ENCODE measurements at regions not wholly inside any gene's neighbourhood (a gene's known extent, or its start where the extent isn't known, plus 50 kb on each side); places are given as distances from the start of the nearest gene placed in this dataset.

DNA sequence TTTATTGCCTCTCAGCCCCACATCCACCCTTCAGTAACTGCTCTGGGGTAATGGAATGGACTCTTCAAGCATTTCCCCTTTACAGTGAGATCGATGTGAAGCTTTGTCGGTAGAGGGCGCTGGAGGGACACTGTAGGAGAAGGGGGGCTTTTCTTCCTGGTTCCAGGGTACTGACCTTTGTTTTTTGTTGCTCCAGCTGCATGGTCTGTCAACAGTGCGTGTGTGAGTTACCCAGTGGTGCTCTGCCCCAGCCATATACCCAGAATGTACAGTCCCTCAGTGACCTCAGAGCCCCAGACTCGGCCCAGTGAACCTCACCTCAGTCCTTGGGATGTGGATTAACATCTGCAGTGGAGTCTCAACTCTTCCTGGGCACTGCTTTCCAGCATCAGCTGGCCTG lies 180.3 kb upstream of the TSC22D2 start:
- ChIA-PET CTCF (interaction anchor here (1.1 kb wide), 1 partner anchor 9 kb away, joined by 3 read pairs; no protein-coding TSS in a partner anchor), POLR2A (no interaction called here)

DNA sequence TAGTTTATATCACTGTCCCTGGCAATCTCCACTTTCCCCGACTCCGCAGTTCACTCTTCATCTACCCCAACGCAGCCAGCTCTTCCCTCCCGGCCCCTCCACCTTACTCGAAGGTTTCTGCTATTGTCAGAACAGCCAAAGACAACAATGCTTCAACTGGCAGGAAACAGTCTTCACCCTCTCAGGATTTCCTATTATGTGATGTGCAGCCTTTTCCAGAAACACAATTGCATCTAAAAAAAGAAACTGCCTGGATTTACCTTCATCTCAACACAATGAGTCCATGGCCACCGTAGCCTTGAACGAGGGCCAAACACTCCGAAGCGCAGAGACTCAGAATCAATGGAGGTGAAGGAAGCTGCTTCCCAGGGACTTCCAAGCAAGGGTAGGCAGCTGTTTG lies 182.1 kb upstream of the TSC22D2 start:
- ChIA-PET POLR2A (no interaction called here), CTCF (interaction anchor here (1.4 kb wide), 1 partner anchor 270 kb away, joined by 4 read pairs; no protein-coding TSS in a partner anchor)

GRCh38 chr3:150223558-150223957 lies 184.5 kb upstream of the TSC22D2 start:
- CTCF ChIA-PET: interaction anchor here (1.4 kb wide), 1 partner anchor 30 kb away, joined by 3 read pairs; no protein-coding TSS in a partner anchor
- POLR2A ChIA-PET: no interaction called here

- CTCF ChIA-PET: interaction anchor here (1.4 kb wide), 1 partner anchor 31 kb away, joined by 3 read pairs; no protein-coding TSS in a partner anchor
These were observed 185.2 kb upstream of the TSC22D2 start for GRCh38 chr3:150222691-150223489.

GRCh38 chr3:150221904-150222523 lies 186.1 kb upstream of the TSC22D2 start:
- POLR2A ChIA-PET: no interaction called here
- CTCF ChIA-PET: no interaction called here

More at GRCh38 chr3:150222691-150223489, 185.2 kb upstream of the TSC22D2 start:
- POLR2A ChIA-PET: no interaction called here

- ChIA-PET POLR2A (no interaction called here), CTCF (interaction anchor here (0.9 kb wide), 1 partner anchor 37 kb away, joined by 3 read pairs; no protein-coding TSS in a partner anchor)
These were observed 187.3 kb upstream of the TSC22D2 start for GRCh38 chr3:150220799-150221198.

DNA sequence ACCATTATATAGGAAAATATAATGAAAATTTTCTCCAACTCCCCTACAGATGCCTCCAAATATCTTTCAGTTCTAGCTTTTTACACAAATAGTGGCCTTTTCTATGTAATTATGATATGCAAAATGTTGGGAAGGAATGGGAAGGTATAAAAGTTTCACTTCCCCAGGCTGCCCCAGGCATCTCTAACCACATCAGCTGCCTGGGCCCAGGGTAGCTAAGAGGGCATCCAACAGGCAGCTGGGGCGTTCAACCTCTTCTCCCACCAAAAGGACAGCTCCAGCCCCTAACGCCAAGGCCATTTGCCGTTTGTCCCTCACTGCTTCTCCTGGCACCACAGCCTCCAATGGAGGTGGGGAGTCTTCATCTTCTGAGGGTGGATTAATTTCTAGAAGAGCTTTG lies 188.1 kb upstream of the TSC22D2 start:
- POLR2A ChIA-PET: no interaction called here
- CTCF ChIA-PET: interaction anchor here (0.8 to 0.9 kb wide), 2 partner anchors 36 to 251 kb away, joined by 3 read pairs; no protein-coding TSS in a partner anchor

DNA sequence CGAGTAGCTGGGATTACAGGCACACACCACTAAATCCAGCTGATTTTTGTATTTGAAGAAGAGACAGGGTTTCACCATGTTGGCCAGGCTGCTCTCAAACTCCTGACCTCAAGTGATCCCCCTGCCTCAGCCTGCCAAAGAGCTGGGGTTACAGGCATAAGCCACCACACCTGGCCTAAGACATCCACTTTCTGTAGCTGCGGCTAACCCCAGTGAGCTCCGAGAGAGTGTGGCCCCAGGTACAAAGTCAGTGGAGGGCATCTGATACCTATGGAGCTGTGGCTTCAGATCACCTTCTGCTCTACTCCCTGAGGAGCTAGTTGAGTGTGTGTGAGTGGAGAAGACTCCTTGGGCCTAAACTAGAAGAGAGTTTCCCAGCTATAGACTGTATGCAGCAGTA lies 189.3 kb upstream of the TSC22D2 start:
- ChIA-PET CTCF (interaction anchor here (0.6 to 1.4 kb wide), 2 partner anchors 9 to 109 kb away, joined by 3 read pairs; no protein-coding TSS in a partner anchor), POLR2A (no interaction called here)

- CTCF ChIA-PET: interaction anchor here (1.4 kb wide), 1 partner anchor 10 kb away, joined by 3 read pairs; no protein-coding TSS in a partner anchor
These were observed 189.9 kb upstream of the TSC22D2 start for GRCh38 chr3:150218236-150218635.

GRCh38 chr3:150217691-150218090 lies 190.4 kb upstream of the TSC22D2 start:
- CTCF ChIA-PET: no interaction called here
- POLR2A ChIA-PET: no interaction called here

More at GRCh38 chr3:150218236-150218635, 189.9 kb upstream of the TSC22D2 start:
- POLR2A ChIA-PET: no interaction called here

DNA sequence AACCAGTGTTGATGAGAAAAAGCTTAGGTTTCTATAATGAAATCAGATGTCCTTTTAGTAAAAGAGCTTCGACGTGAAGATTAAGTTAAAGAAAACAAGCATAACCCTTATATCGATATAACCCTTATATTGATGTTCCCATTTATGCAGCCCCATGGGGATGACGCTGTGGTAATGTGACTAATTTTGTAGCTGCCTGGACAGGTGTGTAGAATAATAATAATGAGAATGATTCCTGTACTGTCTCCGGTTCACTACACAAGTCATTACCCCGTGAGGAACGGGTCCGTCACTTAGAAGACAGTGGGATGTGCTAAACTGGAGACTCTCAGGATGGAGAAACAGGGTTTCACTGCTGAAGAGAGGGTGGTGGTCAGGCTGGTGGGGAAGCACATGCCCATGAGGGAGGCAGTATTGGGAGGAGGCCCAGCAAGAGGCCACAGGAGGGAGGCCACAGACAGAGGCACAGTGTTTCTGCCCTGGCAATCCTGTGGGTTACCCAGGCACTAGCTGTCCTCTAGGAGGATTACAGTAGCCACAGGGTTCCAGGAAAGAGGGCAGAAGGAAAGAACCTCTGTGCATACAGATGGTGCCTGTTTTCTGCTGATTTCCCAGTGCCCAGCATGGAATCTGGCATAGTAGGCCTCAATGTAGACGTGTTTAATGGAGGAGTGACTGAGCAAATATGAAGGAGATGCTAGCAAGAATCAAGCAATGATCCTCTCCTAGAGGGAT lies 191.1 kb upstream of the TSC22D2 start:
- CTCF ChIA-PET: interaction anchor here (0.6 kb wide), 1 partner anchor 1207 kb away, joined by 4 read pairs; no protein-coding TSS in a partner anchor
- POLR2A ChIA-PET: no interaction called here

DNA sequence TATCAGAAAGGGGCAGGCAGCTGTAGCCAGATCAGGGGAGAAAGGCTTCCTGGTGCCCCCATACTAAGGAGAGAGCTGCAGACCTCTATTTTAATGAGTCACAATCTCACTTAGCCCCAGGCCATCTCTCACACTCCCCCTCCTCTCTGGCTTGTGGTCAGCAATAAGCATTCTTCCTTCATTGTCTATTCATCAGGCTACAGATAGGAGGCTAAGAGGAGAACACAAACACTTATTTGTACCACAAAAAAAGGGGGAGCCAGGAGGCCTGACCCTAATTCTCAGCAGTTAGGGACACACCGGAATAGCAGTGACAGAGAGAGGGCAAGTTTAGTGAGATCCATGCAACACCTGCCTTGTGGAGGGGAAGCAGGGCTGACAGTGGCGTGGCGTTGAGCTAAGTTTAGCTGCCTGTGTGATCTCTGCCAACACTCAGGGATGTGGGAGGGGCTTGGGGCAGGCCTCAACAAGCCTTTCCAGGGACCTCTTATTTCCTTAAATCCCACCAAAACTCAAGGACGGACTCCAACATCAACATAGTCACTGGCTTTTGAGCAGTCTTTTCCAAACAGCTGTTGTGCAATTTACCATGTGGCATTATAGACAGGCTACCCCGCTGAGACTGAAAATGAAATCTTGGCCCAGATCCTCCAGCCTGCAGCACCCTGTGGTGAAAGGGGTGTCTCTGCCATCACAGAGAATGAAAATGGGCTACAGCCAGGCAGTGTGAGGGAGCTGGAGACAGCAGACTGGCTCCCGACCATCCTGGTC lies 191.9 kb upstream of the TSC22D2 start:
- ChIA-PET CTCF (interaction anchor here (0.6 kb wide), 1 partner anchor 23 kb away, joined by 3 read pairs; no protein-coding TSS in a partner anchor), POLR2A (no interaction called here)

GRCh38 chr3:150215616-150216015 lies 192.5 kb upstream of the TSC22D2 start:
- ChIA-PET CTCF (interaction anchor here (0.6 kb wide), 1 partner anchor 23 kb away, joined by 3 read pairs; no protein-coding TSS in a partner anchor), POLR2A (no interaction called here)

DNA sequence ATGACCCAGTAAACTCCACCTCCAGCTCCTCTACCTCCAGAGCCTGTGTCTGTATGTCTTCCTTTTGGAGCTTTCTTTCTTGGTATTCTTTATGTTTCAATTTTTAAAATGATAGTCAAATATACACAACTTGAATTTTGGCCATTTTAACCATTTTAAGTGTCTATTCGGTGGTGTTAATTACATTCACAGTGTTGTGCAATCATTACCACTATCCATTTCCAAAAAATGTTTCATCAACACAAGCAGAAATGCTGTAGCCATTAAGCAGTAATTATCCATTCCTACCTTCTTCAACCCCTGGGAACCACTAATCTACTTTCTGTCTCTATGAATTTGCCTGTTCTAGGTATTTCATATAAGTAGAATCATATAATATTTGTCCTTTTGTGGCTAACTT lies 194.5 kb upstream of the TSC22D2 start:
- POLR2A ChIA-PET: no interaction called here

GRCh38 chr3:150210461-150211110 lies 197.5 kb upstream of the TSC22D2 start:
- POLR2A ChIA-PET: no interaction called here
- CTCF ChIA-PET: no interaction called here

More for the DNA sequence above, 194.5 kb upstream of the TSC22D2 start:
- CTCF ChIA-PET: no interaction called here

DNA sequence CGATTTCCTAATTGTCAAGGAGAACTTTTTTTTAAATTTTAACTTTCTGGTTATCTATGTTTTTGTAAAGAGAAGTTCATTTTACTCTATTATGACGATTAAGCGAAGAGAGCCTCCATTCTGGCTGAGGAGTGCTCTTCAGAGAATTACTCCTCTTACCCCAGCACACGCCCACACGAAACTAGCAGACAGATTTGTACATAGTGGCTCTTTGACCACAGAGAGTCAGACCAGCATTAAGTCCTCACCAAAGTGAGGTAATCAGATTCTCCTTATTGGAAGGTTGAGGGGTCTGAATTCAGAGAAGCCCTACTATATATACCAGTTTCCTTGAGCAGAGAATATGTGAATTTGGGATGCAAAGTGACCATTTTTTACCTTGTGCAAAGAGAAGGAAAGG lies 204.8 kb upstream of the TSC22D2 start:
- CTCF ChIA-PET: no interaction called here
- POLR2A ChIA-PET: no interaction called here

DNA sequence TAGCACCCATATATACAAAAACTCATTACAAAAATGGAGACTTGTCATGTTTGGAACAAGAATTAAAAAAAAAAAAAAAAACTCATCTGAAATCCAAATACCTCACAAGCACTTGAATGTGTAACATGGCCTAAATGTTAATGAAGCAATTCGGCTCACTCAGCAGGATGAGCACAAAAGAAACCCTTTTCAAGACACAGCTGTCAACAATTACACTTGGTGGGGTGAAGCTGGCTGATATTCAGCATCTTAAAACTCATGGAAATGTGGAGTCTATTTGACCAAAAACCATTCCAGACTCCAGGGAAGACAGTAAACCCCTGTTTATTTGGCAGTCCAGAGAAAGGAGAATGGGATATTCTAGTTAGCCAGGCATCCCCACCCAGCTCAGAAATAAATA lies 205.4 kb upstream of the TSC22D2 start:
- POLR2A ChIA-PET: no interaction called here

GRCh38 chr3:150194957-150195356 lies 213.1 kb upstream of the TSC22D2 start:
- ChIA-PET POLR2A (no interaction called here), CTCF (no interaction called here)

More for the DNA sequence above, 205.4 kb upstream of the TSC22D2 start:
- CTCF ChIA-PET: no interaction called here

GRCh38 chr3:150194513-150194912 lies 213.6 kb upstream of the TSC22D2 start:
- ChIA-PET POLR2A (no interaction called here), CTCF (no interaction called here)

Data from activated CD8-positive, alpha-beta memory T cell treated with anti-CD3 and anti-CD28 coated beads for 36 hours (primary cell).